Liver (tissue), 3 donors: ENCODE measurements at regions not wholly inside any gene's neighbourhood (a gene's known extent, or its start where the extent isn't known, plus 50 kb on each side); places are given as distances from the start of the nearest gene placed in this dataset.

Experiments used
- TAF1 ChIP-seq: conservative IDR thresholded peaks from 2 replicates; pipeline ENCODE4 v1.6.1; 2016; ENCODE audit warnings: antibody characterized with exemption, mild to moderate bottlenecking
- YY1 ChIP-seq: IDR thresholded peaks from 2 replicates; pipeline ENCODE4 v1.6.1; 2016; ENCODE audit warnings: antibody characterized with exemption, mild to moderate bottlenecking
- TF ChIP-seq, protein P1 (sequence below): IDR thresholded peaks from 2 replicates; pipeline ENCODE4 v1.6.1; 2016; ENCODE audit warnings: antibody characterized with exemption, mild to moderate bottlenecking
- TF ChIP-seq, protein P2 (sequence below): fragments of 150-350 bp; IDR thresholded peaks from 2 replicates; pipeline ENCODE4 v1.5.1; 2017; ENCODE audit warnings: improper control_type of control experiment, low read depth, low read length; ENCODE audit not compliant: missing input control
- TF ChIP-seq, protein P3 (sequence below): IDR thresholded peaks from 2 replicates; pipeline ENCODE4 v1.6.1; 2016; ENCODE audit warnings: antibody characterized with exemption
- TF ChIP-seq, protein P4 (sequence below): IDR thresholded peaks from 2 replicates; pipeline ENCODE4 v1.6.1; 2016; ENCODE audit warnings: antibody characterized with exemption
- donor health status: healthy.
- donor health status: healthy.

DNA sequence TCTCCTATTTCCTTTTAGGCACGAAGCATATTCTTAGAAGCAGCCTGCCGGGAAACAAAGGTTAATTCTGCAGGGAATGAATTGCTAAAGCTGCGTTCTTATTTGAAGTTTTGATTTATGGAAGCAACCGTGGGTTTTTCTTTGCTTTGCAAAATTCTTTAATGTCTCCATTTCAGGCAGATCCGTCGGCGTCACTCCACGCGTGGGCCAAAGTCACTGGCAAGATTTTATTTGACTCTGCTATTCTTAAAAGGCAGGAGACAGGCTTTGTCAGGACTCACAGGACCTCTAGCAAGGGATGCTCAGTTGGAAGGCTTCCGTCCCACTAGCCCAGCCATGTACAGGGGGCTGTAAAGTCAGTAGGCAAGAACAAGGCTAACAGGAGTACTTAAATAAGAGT, 387.3 kb upstream of the XYLT1 start:
- TF ChIP-seq, protein P1, sequence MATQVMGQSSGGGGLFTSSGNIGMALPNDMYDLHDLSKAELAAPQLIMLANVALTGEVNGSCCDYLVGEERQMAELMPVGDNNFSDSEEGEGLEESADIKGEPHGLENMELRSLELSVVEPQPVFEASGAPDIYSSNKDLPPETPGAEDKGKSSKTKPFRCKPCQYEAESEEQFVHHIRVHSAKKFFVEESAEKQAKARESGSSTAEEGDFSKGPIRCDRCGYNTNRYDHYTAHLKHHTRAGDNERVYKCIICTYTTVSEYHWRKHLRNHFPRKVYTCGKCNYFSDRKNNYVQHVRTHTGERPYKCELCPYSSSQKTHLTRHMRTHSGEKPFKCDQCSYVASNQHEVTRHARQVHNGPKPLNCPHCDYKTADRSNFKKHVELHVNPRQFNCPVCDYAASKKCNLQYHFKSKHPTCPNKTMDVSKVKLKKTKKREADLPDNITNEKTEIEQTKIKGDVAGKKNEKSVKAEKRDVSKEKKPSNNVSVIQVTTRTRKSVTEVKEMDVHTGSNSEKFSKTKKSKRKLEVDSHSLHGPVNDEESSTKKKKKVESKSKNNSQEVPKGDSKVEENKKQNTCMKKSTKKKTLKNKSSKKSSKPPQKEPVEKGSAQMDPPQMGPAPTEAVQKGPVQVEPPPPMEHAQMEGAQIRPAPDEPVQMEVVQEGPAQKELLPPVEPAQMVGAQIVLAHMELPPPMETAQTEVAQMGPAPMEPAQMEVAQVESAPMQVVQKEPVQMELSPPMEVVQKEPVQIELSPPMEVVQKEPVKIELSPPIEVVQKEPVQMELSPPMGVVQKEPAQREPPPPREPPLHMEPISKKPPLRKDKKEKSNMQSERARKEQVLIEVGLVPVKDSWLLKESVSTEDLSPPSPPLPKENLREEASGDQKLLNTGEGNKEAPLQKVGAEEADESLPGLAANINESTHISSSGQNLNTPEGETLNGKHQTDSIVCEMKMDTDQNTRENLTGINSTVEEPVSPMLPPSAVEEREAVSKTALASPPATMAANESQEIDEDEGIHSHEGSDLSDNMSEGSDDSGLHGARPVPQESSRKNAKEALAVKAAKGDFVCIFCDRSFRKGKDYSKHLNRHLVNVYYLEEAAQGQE, result no peak
- TF ChIP-seq, protein P2, sequence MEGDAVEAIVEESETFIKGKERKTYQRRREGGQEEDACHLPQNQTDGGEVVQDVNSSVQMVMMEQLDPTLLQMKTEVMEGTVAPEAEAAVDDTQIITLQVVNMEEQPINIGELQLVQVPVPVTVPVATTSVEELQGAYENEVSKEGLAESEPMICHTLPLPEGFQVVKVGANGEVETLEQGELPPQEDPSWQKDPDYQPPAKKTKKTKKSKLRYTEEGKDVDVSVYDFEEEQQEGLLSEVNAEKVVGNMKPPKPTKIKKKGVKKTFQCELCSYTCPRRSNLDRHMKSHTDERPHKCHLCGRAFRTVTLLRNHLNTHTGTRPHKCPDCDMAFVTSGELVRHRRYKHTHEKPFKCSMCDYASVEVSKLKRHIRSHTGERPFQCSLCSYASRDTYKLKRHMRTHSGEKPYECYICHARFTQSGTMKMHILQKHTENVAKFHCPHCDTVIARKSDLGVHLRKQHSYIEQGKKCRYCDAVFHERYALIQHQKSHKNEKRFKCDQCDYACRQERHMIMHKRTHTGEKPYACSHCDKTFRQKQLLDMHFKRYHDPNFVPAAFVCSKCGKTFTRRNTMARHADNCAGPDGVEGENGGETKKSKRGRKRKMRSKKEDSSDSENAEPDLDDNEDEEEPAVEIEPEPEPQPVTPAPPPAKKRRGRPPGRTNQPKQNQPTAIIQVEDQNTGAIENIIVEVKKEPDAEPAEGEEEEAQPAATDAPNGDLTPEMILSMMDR, result no peak
- no peak for TF ChIP-seq YY1
- TF ChIP-seq, protein P3, sequence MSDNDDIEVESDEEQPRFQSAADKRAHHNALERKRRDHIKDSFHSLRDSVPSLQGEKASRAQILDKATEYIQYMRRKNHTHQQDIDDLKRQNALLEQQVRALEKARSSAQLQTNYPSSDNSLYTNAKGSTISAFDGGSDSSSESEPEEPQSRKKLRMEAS, result no peak
- TF ChIP-seq, protein P4, sequence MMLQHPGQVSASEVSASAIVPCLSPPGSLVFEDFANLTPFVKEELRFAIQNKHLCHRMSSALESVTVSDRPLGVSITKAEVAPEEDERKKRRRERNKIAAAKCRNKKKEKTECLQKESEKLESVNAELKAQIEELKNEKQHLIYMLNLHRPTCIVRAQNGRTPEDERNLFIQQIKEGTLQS, result no peak
- no peak for TF ChIP-seq TAF1
